ENCODE measurements at regions not wholly inside any gene's neighbourhood (a gene's known extent, or its start where the extent isn't known, plus 50 kb on each side); places are given as distances from the start of the nearest gene placed in this dataset.
"Not testable (repeated sequence)": the region's sequence is repeated elsewhere in the genome, so short reads cannot be mapped to it uniquely, and the experiment has no call there.

DNA sequence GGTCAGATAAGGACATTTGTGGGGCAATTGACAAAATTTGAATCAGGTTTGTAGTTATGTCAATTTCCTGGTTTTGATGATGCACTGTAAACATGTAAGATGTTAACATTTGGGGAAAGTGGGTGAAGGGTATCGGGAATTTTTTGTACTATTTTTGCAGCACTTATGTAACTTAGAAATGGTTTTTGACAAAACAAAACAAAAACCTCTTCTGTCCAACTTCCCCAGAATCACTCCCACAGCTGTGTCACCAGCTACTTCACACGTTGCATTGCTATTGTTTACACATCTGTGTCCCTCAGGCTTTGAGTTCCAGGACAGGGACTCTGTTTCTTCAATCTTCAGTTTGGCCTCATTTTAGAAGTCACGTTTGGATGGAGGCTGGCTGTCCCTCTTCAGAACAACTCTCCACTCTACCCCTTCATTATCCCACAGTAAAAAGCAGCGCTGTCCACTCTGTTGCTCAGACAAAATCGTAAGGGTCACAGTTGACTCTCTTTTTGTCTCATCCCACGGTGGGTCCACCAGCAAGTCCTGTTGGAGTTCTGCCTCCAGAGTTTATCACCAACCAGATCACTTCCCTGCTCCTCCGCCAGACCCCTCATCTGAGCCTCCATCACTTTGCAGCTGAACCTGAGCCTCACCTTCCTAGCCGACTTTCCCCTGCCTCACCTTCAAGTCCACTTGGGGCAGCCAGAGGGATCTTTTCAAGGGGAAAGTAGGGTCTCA is 63.2 kb downstream of the NENF start:
- no peak for DNase-seq (ENCODE audit: low read depth, low spot score)

DNA sequence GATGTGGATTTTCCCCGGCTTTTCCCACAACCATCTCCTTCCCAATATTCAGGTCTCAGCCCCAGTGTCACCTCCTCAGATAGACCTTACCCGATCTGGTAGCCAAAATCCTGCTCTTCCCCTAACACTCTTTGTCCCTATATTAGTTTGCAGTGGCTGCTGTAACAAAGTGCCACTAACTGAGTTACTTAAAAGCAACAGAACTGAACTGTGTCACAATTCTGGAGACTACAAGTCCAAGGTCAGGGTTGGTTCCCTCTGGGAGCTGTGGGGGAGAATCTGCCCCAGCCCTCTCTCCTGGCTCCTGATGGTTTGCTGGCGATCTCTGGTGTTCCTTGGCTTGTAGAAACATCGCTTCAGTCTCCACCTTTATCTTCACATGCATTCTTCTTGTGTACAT is 64.0 kb downstream of the NENF start:
- DNase-seq (ENCODE audit: low read depth, low spot score), result no peak

DNA sequence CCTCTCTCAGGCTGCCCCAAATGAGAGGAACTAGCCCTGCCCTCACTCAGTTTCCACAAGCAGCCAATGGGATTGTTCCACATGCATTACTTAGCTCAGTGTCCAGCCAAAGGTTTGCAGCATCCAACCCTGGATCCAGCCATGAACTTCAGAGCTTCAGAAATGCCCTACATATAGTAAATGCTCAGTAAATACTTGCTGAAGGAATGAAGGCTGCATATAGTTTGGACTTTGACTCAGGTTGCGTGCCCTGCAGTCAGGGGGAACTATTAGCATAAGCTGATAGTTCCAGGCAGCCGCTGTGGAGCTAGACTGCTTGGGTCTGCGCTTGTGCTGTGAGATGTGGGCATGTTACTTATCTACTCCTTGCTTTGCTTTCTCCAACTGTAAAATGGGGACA is 64.8 kb downstream of the NENF start:
- no peak for DNase-seq (ENCODE audit: low read depth, low spot score)

DNA sequence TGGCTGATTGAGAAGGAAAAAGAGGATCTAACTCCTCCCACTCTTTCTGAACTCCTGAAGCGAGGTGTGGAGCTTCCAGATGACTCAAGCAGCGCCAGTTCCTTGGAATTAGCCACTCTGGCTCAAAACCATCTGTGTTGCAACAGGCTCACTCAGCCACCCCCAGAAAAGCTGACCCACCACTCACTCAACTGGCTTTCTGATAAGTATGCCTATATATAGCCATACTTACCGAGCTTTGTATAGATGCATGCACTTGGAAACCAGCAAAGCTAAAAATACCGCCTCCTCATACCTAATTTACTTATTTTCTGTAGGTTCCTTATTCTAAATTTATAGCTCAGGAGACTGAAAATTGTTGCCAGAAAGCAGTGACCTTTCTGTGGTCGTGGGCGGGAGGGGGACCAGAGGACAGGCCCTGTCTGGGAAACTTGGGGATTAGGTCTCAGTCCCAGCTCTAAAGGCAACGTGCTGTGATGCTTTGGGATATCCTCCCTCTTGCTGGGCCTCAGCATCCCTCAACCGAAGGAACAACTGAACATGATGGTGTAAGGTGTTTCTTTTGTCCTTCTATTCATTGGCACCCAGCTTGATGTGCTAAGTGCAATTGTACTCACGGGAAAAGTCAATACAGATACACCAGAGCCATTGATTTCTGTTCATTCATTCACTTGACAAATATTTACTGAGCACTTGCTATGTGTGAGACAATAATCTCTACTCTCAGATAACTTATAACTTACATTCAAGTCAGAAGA is 65.7 kb downstream of the NENF start:
- DNase-seq (ENCODE audit: low read depth, low spot score), result no peak

DNA sequence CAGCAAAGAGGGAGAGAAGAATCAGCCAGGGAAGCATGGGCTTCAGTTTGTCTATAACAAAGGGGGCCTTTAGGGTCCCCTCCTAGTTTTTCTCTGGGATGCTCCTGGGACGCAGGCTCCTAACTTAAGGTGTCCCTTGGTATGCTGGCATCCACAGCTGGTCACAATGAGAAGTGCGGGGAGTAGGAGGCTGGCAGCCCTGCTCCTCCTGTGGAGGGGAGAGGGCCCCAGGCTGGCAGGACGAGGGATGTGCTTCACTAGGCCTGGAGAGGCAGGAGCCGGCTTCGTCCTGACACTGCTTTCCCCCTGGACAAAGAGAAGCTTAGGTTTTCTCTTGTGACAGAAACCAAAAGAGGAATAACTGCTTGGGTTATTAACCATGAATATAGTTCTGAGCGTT is 67.6 kb downstream of the NENF start:
- DNase-seq (ENCODE audit: low read depth, low spot score), result no peak

DNA sequence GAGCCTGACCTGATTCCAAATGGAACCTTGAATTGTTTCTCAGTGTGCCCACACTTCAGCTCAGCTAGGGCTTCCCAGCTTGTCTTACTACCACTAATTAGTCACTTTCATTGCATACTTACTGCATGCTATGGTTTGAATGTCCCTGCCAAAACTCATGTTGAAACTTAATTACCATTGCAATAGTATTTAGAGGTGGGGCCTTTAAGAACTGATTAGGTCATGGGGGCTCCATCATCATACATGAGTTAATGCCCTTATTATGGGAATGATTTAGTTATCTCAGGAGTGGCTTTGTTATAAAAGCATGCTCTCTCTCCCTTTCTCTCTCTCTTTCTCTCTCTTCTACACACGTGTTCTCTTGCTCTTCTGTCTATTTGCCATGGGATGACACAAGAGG is 68.3 kb downstream of the NENF start:
- no peak for DNase-seq (ENCODE audit: low read depth, low spot score)

DNA sequence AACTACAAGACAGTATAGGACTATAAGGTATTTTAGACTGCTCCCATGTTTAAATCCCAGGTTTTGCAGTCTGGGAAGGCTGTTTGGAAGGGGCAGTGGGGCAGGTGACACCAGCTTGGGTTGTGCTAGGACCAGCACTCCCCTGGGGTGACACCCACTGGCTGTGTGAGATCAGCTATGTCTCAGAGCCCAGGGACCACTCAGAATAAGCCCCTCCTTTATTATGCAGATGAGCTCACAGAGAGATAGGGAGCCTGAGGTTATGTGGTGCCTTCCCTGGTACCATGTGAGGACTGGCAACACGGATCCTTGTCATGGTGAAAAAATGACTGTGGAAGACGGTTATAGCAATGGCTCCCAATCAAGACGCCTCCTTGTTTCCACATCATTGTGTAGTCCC is 71.0 kb downstream of the NENF start:
- DNase-seq (ENCODE audit: low read depth, low spot score), result no peak

DNA sequence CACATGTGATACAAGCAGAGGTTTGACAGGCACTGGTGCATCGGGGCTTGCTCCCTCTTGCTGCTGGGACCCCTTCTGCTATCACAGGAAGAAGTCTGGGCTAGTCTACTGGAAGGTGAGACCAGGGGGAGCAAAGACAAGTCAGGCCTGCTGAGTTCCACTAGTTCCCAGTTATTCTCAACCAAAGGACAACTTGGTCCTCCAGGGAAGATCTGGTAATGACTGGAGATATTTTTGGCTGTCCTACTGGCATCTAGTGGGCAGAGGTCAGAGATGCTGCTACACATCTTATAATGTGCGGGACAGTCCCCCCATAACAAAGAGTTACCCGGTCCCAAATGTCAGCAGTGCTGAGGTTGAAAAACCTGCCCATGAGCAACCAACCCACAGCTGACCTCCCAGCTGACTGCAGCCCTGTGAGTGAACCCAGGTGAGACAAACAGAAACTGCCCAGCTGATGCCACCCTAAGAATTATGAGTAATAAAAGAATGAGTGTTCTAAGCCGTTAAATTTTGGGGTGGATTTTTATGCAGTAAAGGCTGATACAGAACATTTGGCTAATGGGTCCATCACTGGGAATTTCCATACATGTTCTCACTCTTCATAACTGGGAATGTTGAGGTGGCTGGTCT is 71.6 kb downstream of the NENF start:
- no peak for DNase-seq (ENCODE audit: low read depth, low spot score)

DNA sequence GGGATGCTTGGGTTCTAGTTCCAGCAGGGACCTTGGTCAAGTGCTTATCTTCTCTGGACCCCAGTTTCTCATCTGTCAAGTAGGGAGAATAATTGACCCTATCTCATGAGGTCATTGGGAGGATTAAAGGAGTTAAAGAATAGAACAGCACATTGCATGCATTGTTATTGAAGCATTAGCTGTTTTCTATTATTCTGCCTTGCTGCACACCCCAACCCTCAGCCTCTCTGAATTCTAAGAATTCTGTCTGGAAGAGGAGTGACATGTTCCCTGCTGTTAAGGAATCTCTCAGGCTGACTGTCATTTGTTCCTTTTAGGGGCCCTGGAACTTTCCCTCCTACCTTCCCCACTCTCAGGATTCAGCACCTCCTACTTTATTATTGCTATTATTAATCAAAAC is 73.9 kb downstream of the NENF start:
- DNase-seq (ENCODE audit: low read depth, low spot score), result no peak

DNA sequence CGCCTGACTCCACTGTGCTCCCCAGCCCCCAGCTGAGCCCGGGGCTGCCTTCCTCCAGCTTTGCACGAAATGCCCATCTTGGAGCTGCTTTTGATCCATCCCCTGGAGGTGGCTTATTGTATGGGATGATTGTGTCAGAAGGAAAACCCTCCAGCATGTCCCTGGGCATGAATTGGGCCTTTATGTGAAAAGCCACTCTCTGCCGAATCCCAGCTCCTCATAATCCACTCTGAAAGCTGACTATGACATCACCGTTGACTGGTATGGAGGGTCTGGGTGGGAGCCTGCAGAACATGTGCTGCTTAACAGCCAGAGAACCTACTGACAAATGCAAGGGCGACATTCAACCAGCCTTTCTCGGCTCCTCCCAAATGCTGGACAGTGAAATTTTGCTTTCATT is 74.6 kb downstream of the NENF start:
- DNase-seq (ENCODE audit: low read depth, low spot score), result no peak

DNA sequence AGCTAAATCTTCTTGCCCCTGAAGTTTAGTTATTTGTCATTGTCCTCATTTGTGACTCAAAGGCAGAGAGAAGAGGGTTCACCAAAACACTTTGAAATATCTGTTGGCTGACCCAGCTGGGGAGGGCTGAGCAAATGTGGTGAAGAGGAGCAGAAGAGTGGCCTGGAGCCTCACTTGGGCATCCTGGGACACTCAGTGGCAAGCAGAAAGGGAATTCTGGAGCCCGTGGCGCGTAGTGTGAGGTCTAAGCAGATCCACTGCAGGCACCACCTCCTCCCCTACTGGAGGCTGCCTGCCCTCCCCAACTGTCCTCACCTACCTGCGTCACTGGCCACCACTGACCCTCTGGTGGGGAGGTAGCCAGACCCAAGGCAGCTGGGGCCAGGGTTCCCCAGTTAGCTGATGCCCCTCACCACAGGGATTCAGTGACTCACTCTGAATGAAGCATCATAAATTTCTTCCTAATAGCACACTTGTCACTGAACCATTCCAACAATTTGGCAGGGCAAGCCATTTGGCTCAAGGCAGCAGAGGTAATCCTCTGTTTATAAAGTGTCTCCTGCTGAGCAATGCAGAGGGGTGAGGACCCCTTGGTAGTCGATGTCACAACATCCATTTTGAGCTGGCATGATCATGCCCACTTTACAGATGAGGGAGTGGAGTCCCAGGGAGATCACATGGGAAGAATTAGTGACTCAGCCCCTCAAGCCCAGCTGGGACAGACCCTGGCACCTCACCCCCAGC is 80.3 kb downstream of the NENF start:
- no peak for DNase-seq (ENCODE audit: low read depth, low spot score)

DNA sequence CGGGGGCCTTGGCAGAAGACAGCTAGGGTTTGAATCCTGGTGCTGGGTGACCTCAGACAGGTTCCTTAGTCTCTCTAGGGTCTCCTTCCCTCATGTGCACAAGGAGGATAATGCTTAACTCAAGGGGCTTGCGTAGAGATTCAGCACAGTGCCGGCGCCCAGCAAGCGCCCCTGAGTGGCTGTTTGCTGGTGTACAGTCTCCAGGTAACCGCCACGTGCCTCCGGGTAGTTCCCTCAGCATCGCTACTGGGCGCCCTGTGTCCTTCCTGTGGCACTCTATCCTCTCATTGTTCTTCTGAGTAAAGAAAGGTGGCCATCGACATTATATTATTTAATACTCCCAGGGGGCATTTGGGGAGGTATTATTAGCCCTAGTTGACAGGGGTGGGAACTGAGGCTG is 80.9 kb downstream of the NENF start:
- no peak for DNase-seq (ENCODE audit: low read depth, low spot score)

DNA sequence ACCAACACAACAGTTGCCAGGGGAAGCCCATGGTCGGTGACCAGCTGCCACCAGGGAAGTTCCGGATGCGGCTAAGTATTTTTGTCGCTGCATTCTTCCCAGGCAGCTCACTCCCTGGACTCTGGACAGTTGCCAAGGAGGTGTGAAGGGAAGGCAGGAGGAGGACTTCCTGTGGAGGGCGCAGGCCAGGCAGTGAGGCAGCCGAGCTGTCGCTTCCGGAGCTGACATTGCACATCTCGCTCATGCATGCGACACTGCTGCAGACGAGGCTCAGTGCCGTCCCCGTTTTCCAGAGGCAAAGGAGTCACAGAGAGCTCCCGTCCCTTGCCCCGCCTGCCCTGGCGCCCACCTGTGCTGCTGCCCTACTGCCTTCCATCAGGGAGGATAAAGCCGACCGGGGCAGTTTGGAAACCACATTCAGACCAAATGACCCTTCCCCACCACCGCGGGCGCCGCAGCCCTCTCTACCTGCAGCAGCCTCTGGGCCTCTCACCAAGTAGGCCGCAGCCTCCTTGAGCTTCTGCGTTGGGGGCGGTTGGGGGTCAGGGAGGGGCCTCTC is 81.4 kb downstream of the NENF start:
- no peak for DNase-seq (ENCODE audit: low read depth, low spot score)

DNA sequence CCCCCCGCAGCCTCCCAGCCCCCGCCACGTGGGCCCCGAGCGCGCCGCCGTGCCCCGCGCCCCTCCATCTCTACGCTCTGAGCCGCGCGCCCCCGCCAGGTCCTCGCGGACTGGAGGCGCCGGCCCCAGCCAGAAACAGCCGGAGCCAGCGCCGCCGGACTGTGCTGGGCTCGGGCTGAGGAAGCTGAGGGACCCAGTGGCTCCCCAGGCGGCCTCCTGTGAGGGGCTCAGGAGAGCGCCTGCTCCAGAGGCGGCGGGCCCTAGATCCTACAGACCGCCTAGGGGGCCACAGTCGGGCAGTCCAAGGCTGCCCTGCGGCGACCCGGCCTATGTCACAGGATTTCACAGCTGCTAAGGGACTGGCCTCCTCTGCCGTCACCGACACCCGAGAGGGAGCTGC is 82.1 kb downstream of the NENF start:
- DNase-seq (ENCODE audit: low read depth, low spot score), result no peak

DNA sequence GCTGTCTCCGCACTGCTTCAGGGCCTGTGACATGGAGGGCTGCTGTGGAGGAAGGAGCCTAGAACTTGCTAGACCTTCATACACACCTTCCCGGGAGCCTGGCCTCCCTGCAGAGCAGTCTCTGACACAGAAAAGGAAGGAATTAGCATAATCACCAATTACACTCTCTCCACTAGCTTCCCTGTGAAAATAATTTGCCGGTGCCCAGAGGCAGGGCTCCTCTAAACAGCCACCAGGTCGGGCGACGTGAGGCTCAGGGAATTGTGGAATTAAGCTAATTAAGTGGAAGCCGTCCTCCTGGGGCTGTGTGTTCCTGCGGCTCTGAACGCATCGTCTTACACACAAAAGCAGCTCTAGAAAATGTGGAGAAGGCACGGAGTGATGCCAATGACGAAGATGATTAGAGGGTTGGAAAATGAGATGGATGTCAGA is 82.6 kb downstream of the NENF start:
- no peak for DNase-seq (ENCODE audit: low read depth, low spot score)

DNA sequence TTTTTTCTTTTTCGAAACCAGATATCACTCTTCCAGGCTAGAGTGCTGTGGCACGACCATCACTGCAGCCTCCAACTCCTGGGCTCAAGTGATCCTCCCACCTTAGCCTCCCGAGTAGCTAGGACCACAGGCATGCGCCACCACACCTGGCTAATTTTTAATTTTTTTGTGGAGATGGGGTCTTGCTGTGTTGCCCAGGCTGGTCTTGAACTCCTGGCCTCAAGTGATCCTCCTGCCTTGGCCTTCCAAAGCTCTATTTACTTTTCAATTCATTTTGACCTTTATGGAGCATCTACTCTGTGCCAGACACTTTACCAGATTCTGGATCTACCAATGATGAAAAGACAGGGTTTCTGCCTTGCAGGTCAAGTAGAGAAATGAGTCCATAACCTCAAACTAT is 83.3 kb downstream of the NENF start:
- DNase-seq (ENCODE audit: low read depth, low spot score), result not testable (repeated sequence)

DNA sequence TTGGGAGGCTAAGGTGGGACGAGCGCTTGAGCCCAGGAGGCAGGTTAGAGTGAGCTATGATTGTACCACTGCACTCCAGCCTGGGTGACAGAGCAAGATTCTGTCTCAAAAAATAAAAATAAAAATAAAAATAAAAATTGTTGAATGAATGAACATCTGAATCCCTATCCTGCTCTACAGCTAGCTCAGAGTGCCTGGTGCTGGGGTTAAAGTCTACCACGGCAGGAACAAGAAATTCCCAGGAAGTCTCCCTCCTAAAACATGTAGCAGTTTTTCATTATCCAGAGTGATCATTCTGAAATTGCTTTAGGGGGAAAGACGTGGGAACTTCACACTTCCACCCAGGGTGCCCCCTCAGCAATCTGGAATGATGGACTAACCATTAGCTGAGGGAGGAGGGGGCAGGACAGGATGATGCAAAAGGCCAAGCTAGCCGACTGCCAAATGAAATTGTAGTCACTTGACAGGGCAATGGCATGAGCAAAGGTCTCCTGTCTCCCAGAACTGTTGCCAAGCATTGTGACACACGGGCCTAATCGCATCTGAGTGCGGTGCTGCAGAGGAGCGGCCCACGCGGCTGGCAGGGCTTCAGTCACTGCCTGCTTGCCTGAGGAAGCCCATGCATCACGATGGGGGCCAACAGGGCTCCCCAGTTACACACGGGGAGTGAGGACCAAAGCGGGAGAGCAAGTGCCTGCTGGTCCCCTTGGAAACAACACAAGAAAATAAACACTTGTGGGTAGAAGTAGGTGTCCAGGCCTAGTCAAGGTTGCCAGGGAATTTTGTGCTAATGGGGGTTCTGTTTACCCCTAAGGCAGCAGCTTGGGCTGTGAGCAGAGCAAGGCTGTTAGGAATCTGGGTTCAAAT is 85.7 kb downstream of the NENF start:
- no peak for DNase-seq (ENCODE audit: low read depth, low spot score)

DNA sequence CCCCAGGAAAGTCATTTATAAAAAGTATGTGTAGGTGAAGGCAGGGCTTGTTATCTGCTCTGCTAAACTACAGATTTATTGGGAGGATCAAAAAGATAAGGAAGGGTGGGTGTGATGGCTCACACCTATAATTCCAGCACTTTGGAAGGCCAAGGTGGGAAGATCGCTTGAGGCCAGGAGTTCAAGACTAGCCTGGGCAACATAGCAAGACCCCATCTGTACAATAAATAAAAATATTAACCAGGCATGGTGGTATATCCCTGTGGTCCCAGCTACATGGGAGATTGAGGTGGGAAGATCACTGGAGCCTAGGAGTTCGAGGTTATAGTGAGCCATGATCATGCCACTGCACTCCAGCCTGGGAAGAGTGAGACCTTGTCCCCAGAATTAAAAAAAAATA is 86.4 kb downstream of the NENF start:
- no peak for DNase-seq (ENCODE audit: low read depth, low spot score)

DNA sequence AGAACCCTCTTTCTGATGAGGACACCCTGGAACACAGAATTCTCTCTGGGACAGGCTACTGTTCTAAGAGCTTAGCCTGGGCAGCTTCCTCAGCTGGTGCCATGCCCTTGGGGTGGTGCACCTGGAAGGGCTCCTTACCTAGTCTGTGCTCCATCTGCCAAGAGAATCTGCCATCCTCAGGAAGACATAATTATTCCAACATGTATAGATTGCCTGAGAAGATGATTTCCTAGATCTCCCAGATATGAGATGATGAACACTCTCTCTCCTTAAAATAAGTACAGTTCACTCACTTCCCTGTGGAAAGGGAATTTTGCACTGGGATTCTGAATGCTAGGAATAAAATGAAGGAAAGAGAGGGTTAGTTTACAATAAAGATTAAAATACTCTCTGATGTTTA is 87.6 kb downstream of the NENF start:
- no peak for DNase-seq (ENCODE audit: low read depth, low spot score)

DNA sequence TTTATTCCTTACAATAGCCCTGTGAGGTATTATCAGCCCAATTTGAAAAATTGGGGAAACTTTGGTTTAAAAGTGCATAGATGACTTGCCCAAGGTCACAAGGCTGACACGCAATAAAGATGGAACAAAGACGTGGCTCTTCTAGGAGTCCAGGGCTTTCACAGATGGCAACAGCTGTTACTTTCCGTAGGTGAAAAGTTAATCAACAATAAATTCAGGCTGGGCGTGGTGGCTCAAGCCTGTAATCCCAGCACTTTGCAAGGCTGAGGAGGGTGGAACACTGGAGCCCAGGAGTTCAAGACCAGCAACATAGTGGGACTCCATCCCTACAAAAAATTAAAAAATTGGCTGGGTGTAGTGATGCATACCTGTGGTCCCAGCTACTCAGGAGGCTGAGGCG is 87.8 kb upstream of the ATF3 start:
- DNase-seq (ENCODE audit: low read depth, low spot score), result no peak
